ENCODE measurements at regions not wholly inside any gene's neighbourhood (a gene's known extent, or its start where the extent isn't known, plus 50 kb on each side); places are given as distances from the start of the nearest gene placed in this dataset.

DNA sequence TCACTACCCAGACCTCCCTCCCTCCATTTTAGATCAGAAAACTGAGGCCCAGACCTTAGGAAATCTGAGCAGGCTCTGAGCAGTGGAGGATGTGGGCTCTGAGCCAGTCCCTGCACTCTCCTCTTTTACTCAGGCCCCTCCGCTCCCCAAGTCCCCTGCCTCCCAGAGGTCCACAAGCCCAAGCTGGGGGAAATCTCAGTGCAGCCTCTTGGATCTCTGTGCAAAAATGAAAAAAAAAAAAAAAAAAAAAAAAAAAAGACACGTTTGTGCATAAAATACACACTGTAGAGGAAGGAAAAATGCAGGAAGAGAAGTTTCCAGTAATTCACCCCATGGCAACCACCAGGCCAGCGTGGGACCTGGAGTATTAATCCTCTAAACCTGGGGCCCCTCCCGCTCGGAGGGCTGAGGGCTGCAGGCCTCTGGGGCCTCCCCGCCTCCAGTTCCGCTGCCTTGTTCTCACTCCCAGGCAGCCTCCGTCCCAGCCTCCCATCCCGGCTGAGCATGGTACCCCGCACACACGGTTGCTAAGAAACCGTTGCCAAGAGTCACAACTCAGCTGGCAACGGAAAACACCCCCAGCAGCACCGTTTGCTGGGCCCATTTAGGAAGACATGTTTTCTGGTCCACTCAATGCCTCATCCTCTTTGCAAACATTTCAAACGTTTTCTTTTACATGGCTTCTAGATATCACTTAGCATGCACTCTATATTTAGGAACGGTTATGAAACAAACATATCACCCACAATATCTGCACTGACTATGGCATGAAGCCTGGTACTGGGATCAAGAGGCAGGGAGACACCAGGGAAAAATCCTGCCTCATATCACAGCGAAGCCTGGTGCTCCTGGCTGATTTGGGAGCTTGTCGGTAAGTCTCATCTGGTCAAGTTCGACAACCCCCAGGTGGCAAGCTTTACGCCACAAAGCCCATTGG is 227.5 kb downstream of the CTTN start:
- ChIA-PET POLR2A (no interaction called here), RAD21 (ENCODE audit: low non-redundant PET in 1 of 2, low total read pairs in 2 of 2, uncharacterized antibody in 2 of 2, unreplicated experiment in 2 of 2) (no interaction called here), CTCF (no interaction called here)
- intact Hi-C loops (cut with micrococcal nuclease) = no loop called here
- Histone ChIP-seq H3K4me1 (ENCODE audit: control insufficient read depth in 1 of 2, insufficient read depth in 2 of 2, low read length in 2 of 2) (no peaks in the 10 kb centered on the region), H3K27me3 (ENCODE audit: insufficient read depth, low read length) (no peaks in the 10 kb centered on the region), H3K36me3 (ENCODE audit: control insufficient read depth in 1 of 2, insufficient read depth in 2 of 2, low read length in 2 of 2) (no peaks in the 10 kb centered on the region), H2AFZ (ENCODE audit: low read depth, low read length, poor library complexity, severe bottlenecking) (no peak overlapping the region), H3K9me3 (ENCODE audit: control insufficient read depth in 1 of 2, insufficient read depth in 1 of 2, low read depth in 1 of 2, low read length in 2 of 2) (no peaks in the 10 kb centered on the region; a peak in 1 of 4 replicates), H3K27ac (ENCODE audit: low read depth, low read length) (no peak overlapping the region), H3K79me2 (ENCODE audit: insufficient read depth, low read length) (no peaks in the 10 kb centered on the region), H3K9ac (ENCODE audit: low read length) (no peak overlapping the region), H3K4me3 (replicated peaks in 1 of 2; ENCODE audit: low read depth in 1 of 2, low read length in 2 of 2) (no peak overlapping the region), H3K9me2 (ENCODE audit: insufficient read depth) (no peaks in the 10 kb centered on the region), H4K20me1 (ENCODE audit: insufficient read depth) (no peaks in the 10 kb centered on the region), H3K4me2 (ENCODE audit: low read length) (no peak overlapping the region)
- TF ChIP-seq ZNF274 (IDR thresholded peaks at IDR 0.05; ENCODE audit: low read depth, low read length) (no peak), SIN3A (IDR thresholded peaks at IDR 0.05; ENCODE audit: low read depth) (no peak), POLR2AphosphoS5 (IDR thresholded peaks at IDR 0.05; ENCODE audit: low read depth, low read length) (no peak), JUND (IDR thresholded peaks at IDR 0.05) (no peak), ZFX (IDR thresholded peaks at IDR 0.05) (no peak), CEBPB (IDR thresholded peaks at IDR 0.05; ENCODE audit: low read depth) (no peak), EZH2 (IDR thresholded peaks at IDR 0.05) (no peak), RAD21 (IDR thresholded peaks at IDR 0.05; ENCODE audit: low read depth) (no peak), CBX3 (IDR thresholded peaks at IDR 0.05; ENCODE audit: low read depth) (no peak), POLR2A (IDR thresholded peaks at IDR 0.05; ENCODE audit: borderline replicate concordance, extremely low read depth, insufficient read depth, insufficient read length) (no peak)
- TF ChIP-seq, protein P1, sequence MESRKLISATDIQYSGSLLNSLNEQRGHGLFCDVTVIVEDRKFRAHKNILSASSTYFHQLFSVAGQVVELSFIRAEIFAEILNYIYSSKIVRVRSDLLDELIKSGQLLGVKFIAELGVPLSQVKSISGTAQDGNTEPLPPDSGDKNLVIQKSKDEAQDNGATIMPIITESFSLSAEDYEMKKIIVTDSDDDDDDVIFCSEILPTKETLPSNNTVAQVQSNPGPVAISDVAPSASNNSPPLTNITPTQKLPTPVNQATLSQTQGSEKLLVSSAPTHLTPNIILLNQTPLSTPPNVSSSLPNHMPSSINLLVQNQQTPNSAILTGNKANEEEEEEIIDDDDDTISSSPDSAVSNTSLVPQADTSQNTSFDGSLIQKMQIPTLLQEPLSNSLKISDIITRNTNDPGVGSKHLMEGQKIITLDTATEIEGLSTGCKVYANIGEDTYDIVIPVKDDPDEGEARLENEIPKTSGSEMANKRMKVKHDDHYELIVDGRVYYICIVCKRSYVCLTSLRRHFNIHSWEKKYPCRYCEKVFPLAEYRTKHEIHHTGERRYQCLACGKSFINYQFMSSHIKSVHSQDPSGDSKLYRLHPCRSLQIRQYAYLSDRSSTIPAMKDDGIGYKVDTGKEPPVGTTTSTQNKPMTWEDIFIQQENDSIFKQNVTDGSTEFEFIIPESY (IDR thresholded peaks at IDR 0.05; ENCODE audit: extremely low read depth, insufficient replicate concordance, low read length) = no peak
- TF ChIP-seq, protein P2, sequence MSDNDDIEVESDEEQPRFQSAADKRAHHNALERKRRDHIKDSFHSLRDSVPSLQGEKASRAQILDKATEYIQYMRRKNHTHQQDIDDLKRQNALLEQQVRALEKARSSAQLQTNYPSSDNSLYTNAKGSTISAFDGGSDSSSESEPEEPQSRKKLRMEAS (IDR thresholded peaks at IDR 0.05) = no peak
- TF ChIP-seq, protein P3, sequence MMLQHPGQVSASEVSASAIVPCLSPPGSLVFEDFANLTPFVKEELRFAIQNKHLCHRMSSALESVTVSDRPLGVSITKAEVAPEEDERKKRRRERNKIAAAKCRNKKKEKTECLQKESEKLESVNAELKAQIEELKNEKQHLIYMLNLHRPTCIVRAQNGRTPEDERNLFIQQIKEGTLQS (IDR thresholded peaks at IDR 0.05) = no peak
- no peak for ATAC-seq
- no peak for DNase-seq (ENCODE audit: low read depth, low spot score)
- no TSS peak for BruUV-seq (replicated peaks)
